GM12891 (cell line): ENCODE measurements at regions not wholly inside any gene's neighbourhood (a gene's known extent, or its start where the extent isn't known, plus 50 kb on each side); places are given as distances from the start of the nearest gene placed in this dataset.

Source experiments
- PAX5 ChIP-seq: IDR thresholded peaks from 2 replicates; pipeline ENCODE4 v1.6.1; 2011; ENCODE audit warnings: low read length, moderate library complexity, mild to moderate bottlenecking; ENCODE audit not compliant: insufficient read depth, severe bottlenecking
- POLR2A ChIP-seq: IDR thresholded peaks from 2 replicates; pipeline ENCODE4 v1.6.1; 2011; ENCODE audit warnings: low read depth, low read length, control low read depth
- POLR2AphosphoS5 ChIP-seq: IDR thresholded peaks from 2 replicates; pipeline ENCODE4 v1.6.1; 2011; ENCODE audit warnings: low read depth, low read length, control low read depth
- POU2F2 ChIP-seq: IDR thresholded peaks from 2 replicates; pipeline ENCODE4 v1.6.1; 2011; ENCODE audit warnings: low read depth, mild to moderate bottlenecking, control low read depth, low read length, moderate library complexity
- SPI1 ChIP-seq: IDR thresholded peaks from 2 replicates; pipeline ENCODE4 v1.6.1; 2011; ENCODE audit warnings: low read depth, low read length, control low read depth
- TAF1 ChIP-seq: IDR thresholded peaks from 2 replicates; pipeline ENCODE4 v1.6.1; 2011; ENCODE audit warnings: low read depth, low read length, control low read depth

GRCh38 chr5:106017243-106017857 lies 1653.4 kb downstream of the EFNA5 start:
- TF ChIP-seq TAF1 (no peak), POLR2A (no peak), POLR2AphosphoS5 (no peak), POU2F2 (no peak), SPI1 (no peak), PAX5 (no peak)
